ENCODE measurements at regions not wholly inside any gene's neighbourhood (a gene's known extent, or its start where the extent isn't known, plus 50 kb on each side); places are given as distances from the start of the nearest gene placed in this dataset.

DNA sequence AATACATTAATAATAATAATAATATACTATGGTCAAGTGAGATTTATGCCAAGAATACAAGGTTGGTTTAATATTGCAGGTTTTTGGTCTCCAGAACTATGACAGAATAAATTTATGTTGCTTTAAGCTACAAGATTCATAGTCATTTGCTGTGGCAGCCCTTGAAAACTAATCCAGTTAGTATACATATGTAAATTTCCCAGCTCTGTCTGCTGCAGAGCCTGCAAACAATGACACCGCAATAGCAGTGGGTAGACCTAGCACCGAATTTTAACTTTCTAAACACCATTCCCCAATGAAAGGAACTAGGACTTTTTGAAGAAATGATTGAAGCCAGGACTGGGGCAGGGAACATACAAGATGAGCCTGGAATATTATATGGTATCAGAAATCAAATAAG, 647.7 kb upstream of the NRSN1 start:
- Histone ChIP-seq H2AFZ (ENCODE audit: low read depth, low read length) (no peak overlapping the region), H3K27ac (ENCODE audit: low read length) (no peak overlapping the region), H4K20me1 (ENCODE audit: insufficient read depth) (no peaks in the 10 kb centered on the region), H3K79me2 (replicated peaks; ENCODE audit: insufficient read depth, low read length) (no peaks in the 10 kb centered on the region), H3F3A (ENCODE audit: insufficient read depth, low read length, poor library complexity, severe bottlenecking) (no peaks in the 10 kb centered on the region), H3K27me3 (ENCODE audit: insufficient read depth, low read depth, low read length) (no peaks in the 10 kb centered on the region), H3K4me3 (ENCODE audit: low read length) (no peak overlapping the region), H3K9ac (ENCODE audit: low read length) (no peak overlapping the region), H3K9me3 (ENCODE audit: low read length) (no peaks in the 10 kb centered on the region), H3K9me2 (ENCODE audit: insufficient read depth, low read length) (no peaks in the 10 kb centered on the region), H3K4me2 (ENCODE audit: low read length) (no peak overlapping the region), H3K36me3 (ENCODE audit: insufficient read depth, low read length) (no peaks in the 10 kb centered on the region)
- no peak for TF ChIP-seq TAF1 (IDR thresholded peaks at IDR 0.05; ENCODE audit: low read depth)
- no peak for TF ChIP-seq REST (IDR thresholded peaks at IDR 0.05; ENCODE audit: borderline replicate concordance)
- TF ChIP-seq SMC3 (conservative IDR thresholded peaks at IDR 0.05; ENCODE audit: poor library complexity) = no peak
- TF ChIP-seq MXI1 (conservative IDR thresholded peaks at IDR 0.05; ENCODE audit: poor library complexity, severe bottlenecking) = no peak
- no peak for TF ChIP-seq CTCF (IDR thresholded peaks at IDR 0.05; ENCODE audit: poor library complexity, severe bottlenecking)
- no peak for TF ChIP-seq EZH2 (IDR thresholded peaks at IDR 0.05; ENCODE audit: borderline replicate concordance, insufficient read depth, low read length, poor library complexity, severe bottlenecking)
- TF ChIP-seq POLR2AphosphoS5 (IDR thresholded peaks at IDR 0.05) = no peak
- TF ChIP-seq RAD21 (conservative IDR thresholded peaks at IDR 0.05) = no peak
- TF ChIP-seq EP300 (conservative IDR thresholded peaks at IDR 0.05; ENCODE audit: poor library complexity, severe bottlenecking) = no peak

DNA sequence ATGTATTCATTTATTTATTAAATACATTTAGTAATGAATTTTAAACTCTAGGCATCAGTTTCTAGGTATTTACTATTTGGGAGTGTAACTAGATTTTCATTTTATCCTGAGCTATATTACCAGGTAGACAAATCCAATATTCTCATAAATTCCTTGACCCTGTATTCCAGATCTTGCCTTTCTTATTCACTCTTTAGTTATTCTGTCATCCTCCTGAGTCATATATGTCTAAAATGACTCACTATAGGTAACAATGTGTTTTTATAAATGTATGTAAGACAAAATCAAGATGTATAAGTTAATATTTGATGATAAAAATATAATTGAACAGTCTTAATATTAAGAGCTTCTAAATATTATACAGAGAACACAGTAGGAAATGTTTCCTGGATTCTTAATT, 642.1 kb upstream of the NRSN1 start:
- Histone ChIP-seq H3F3A (ENCODE audit: insufficient read depth, low read length, poor library complexity, severe bottlenecking) (no peaks in the 10 kb centered on the region), H3K4me2 (ENCODE audit: low read length) (no peak overlapping the region), H3K36me3 (ENCODE audit: insufficient read depth, low read length) (no peaks in the 10 kb centered on the region), H4K20me1 (ENCODE audit: insufficient read depth) (no peaks in the 10 kb centered on the region), H3K9me3 (ENCODE audit: low read length) (no peaks in the 10 kb centered on the region), H3K79me2 (replicated peaks; ENCODE audit: insufficient read depth, low read length) (no peaks in the 10 kb centered on the region), H3K4me3 (ENCODE audit: low read length) (no peak overlapping the region), H2AFZ (ENCODE audit: low read depth, low read length) (no peak overlapping the region), H3K27me3 (ENCODE audit: insufficient read depth, low read depth, low read length) (no peaks in the 10 kb centered on the region), H3K9ac (ENCODE audit: low read length) (no peak overlapping the region), H3K9me2 (ENCODE audit: insufficient read depth, low read length) (no peaks in the 10 kb centered on the region), H3K27ac (ENCODE audit: low read length) (no peak overlapping the region)
- TF ChIP-seq REST (IDR thresholded peaks at IDR 0.05; ENCODE audit: borderline replicate concordance) (no peak), MXI1 (conservative IDR thresholded peaks at IDR 0.05; ENCODE audit: poor library complexity, severe bottlenecking) (no peak), SMC3 (conservative IDR thresholded peaks at IDR 0.05; ENCODE audit: poor library complexity) (no peak), CTCF (IDR thresholded peaks at IDR 0.05; ENCODE audit: poor library complexity, severe bottlenecking) (no peak)

Data from neural cell (in vitro differentiated cells).